ENCODE measurements at regions not wholly inside any gene's neighbourhood (a gene's known extent, or its start where the extent isn't known, plus 50 kb on each side); places are given as distances from the start of the nearest gene placed in this dataset.

DNA sequence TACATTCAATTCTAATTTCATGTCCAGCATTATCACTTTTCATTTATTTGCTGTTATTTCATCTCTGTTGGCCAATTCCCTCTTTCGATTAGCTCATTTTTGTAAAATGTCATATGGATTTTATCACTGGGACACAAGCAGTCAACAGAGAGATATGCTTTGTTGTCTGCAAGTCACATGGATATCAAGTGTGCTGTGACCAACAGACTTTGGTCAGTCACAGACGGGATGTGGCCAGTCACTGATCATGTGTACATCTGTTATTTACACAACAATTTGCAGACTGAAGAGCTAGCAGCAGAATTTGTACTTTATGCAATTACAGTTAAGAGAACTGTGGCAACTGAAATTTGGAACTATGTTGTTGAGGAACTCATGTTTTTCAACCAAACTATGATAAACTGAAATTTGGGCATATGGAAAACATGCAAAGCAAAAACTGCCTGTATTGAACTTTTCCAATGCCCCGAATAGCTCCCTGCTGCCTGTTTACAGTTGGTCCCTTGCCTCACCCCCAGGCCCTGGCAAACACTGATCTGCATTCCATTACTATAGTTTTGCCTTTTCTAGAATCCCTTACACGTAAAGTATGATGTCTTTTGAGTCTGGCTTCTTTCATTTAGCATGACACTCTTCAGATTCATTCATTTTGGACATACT lies 104.4 kb downstream of the RPL22L1 start (continued):
- TF ChIP-seq ADNP (tag; IDR thresholded peaks at IDR 0.05) (peak; percentile 49; the same call in 1 of the 2 replicates), EP400 (IDR thresholded peaks at IDR 0.05) (peak; percentile 24), JUNB (CRISPR knock-in tag; conservative IDR thresholded peaks at IDR 0.05) (no peak), DPF2 (IDR thresholded peaks at IDR 0.05) (peak; percentile 67), FOXA3 (CRISPR knock-in tag; conservative IDR thresholded peaks at IDR 0.05 in 1 of 2, IDR thresholded peaks at IDR 0.05 in 1 of 2) (peak; percentile 96 to 98), RNF2 (IDR thresholded peaks at IDR 0.05) (peak; percentile 46; the same call in 1 of the 2 replicates), ZNF124 (CRISPR knock-in tag; IDR thresholded peaks at IDR 0.05) (no peak), TOE1 (IDR thresholded peaks at IDR 0.05; ENCODE audit: borderline replicate concordance) (peak; percentile 59; the same call in 1 of the 2 replicates), TOE1 (CRISPR knock-in tag; IDR thresholded peaks at IDR 0.05; ENCODE audit: borderline replicate concordance, low read depth) (no peak), SNRNP70 (optimal IDR thresholded peaks at IDR 0.05; ENCODE audit: low read depth, low read length) (no peak), ZNF134 (CRISPR knock-in tag; conservative IDR thresholded peaks at IDR 0.05) (no peak; the same call in 1 of the 2 replicates), GABPA (tag; conservative IDR thresholded peaks at IDR 0.05; ENCODE audit: low read depth) (peak; percentile 17; the same call in 1 of the 2 replicates), TEAD2 (tag; IDR thresholded peaks at IDR 0.05) (no peak), BACH1 (tag; IDR thresholded peaks at IDR 0.05) (0 out of 2 replicates have a peak, but pooled peaks have one; percentile 19), TRIM24 (IDR thresholded peaks at IDR 0.05) (peak in 1 of 2 experiments; percentile 63; a peak in 1 of 4 replicates), MYC (IDR thresholded peaks at IDR 0.05; ENCODE audit: low read depth, low read length) (peak; percentile 64), MYC (CRISPR knock-in tag; IDR thresholded peaks at IDR 0.05; ENCODE audit: borderline replicate concordance, low read depth) (no peak), EGR1 (conservative IDR thresholded peaks at IDR 0.05) (no peak), NCOR1 (IDR thresholded peaks at IDR 0.05) (peak; percentile 71), CBFA2T3 (IDR thresholded peaks at IDR 0.05) (peak; percentile 85), BHLHE40 (IDR thresholded peaks at IDR 0.05; ENCODE audit: low read length) (peak; percentile 80)
- TF ChIP-seq, protein P1, sequence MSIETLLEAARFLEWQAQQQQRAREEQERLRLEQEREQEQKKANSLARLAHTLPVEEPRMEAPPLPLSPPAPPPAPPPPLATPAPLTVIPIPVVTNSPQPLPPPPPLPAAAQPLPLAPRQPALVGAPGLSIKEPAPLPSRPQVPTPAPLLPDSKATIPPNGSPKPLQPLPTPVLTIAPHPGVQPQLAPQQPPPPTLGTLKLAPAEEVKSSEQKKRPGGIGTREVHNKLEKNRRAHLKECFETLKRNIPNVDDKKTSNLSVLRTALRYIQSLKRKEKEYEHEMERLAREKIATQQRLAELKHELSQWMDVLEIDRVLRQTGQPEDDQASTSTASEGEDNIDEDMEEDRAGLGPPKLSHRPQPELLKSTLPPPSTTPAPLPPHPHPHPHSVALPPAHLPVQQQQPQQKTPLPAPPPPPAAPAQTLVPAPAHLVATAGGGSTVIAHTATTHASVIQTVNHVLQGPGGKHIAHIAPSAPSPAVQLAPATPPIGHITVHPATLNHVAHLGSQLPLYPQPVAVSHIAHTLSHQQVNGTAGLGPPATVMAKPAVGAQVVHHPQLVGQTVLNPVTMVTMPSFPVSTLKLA (conservative IDR thresholded peaks at IDR 0.05): peak; percentile 40 to 65; a peak in 3 of 4 replicates
- TF ChIP-seq, protein P2, sequence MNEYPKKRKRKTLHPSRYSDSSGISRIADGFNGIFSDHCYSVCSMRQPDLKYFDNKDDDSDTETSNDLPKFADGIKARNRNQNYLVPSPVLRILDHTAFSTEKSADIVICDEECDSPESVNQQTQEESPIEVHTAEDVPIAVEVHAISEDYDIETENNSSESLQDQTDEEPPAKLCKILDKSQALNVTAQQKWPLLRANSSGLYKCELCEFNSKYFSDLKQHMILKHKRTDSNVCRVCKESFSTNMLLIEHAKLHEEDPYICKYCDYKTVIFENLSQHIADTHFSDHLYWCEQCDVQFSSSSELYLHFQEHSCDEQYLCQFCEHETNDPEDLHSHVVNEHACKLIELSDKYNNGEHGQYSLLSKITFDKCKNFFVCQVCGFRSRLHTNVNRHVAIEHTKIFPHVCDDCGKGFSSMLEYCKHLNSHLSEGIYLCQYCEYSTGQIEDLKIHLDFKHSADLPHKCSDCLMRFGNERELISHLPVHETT (CRISPR knock-in tag; conservative IDR thresholded peaks at IDR 0.05 in 1 of 2, IDR thresholded peaks at IDR 0.05 in 1 of 2): peak in 1 of 2 experiments; percentile 32; a peak in 1 of 4 replicates
- TF ChIP-seq, protein P3, sequence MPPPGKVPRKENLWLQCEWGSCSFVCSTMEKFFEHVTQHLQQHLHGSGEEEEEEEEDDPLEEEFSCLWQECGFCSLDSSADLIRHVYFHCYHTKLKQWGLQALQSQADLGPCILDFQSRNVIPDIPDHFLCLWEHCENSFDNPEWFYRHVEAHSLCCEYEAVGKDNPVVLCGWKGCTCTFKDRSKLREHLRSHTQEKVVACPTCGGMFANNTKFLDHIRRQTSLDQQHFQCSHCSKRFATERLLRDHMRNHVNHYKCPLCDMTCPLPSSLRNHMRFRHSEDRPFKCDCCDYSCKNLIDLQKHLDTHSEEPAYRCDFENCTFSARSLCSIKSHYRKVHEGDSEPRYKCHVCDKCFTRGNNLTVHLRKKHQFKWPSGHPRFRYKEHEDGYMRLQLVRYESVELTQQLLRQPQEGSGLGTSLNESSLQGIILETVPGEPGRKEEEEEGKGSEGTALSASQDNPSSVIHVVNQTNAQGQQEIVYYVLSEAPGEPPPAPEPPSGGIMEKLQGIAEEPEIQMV (tag; conservative IDR thresholded peaks at IDR 0.05; ENCODE audit: low read depth): no peak

Measured in K562 (cell line).